HG03460 (cell line): ENCODE measurements at regions not wholly inside any gene's neighbourhood (a gene's known extent, or its start where the extent isn't known, plus 50 kb on each side); places are given as distances from the start of the nearest gene placed in this dataset.
"Not testable (repeated sequence)": the region's sequence is repeated elsewhere in the genome, so short reads cannot be mapped to it uniquely, and the experiment has no call there.

Source experiments
- ATAC-seq: cut with Tn5 transposase; IDR thresholded peaks from one replicate; pipeline ENCODE4 v1.9.1; 2021; ENCODE audit not compliant: unreplicated experiment

- no peak for ATAC-seq
These were observed 335.3 kb downstream of the FGFR2 start for GRCh38 chr10:121262774-121263430.

DNA sequence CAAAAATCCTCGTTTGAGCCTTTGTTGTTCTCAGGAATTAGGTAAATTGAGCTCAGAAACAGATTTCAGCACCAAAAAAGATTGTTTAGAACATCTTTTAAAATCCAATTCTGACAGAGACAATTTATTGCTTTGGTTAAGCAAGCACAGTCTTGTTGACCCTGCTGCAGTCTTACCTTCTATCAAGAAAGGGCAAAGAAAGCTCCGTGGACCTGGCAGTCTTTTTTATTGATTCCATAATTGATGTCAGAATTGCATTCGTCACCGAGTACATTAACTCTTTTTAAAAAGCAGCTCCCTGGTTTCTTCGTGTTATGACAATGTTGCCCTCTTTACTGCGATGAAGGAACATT lies 334.8 kb downstream of the FGFR2 start:
- ATAC-seq: no peak

- no peak for ATAC-seq
These were observed 332.7 kb downstream of the FGFR2 start for GRCh38 chr10:121265360-121266123.

DNA sequence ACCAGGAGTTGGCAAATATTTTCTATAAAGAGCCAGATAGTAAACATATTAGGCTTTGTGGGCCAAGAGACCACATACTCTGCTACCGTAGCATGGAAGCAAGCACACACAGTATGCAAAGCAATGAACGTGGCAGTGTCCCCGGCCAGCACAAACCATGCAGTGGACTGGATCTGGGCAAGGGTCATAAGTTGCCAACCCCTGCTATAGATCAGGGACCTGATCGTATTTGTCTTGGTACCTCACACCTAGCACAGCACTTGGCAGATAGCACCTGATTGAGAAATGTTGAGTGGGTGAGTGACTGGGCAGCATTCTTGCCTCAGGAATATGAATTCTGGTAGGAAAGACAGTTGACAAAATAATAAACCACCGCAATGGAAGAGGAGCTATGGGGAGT lies 331.9 kb downstream of the FGFR2 start:
- no peak for ATAC-seq

DNA sequence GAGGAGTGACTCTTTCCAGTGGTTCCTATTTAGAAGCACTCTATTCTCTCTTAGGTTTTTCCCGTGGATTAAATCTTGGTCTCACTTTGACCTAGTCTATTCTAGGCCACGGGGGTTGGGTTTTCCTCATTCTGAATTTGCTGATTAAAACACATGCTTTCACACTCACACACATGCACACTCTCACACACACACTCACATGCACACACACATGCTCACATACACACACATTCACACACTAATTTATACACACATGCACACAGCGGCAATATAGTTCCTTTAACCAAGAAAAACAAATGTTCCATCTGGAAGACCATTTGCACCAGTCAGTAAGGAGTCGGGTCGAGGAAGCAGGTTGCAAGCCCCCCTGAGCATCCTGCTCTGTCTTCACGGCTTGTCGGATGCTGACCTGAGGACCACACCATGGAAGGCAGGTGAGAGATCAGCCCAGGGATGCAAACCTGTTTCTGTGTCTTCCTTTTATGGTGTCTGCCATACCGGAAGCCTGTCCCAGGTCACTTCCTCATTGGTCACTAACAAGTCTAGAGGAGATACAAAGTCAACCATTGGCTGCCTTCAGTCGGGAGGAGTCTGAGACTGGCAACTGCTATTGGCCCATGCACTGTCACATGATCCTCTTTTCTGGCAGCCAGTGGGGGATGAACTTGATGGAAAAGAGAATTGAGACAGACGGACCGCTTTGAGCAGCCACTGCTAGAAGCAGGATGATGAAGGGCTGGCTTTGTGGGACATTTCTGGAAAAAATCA lies 330.8 kb downstream of the FGFR2 start:
- ATAC-seq: no peak

- no peak for ATAC-seq
These were observed 329.9 kb downstream of the FGFR2 start for GRCh38 chr10:121268363-121268762.

GRCh38 chr10:121268863-121269432 lies 329.3 kb downstream of the FGFR2 start:
- no peak for ATAC-seq

GRCh38 chr10:121270906-121271305 lies 327.3 kb downstream of the FGFR2 start:
- ATAC-seq: no peak

DNA sequence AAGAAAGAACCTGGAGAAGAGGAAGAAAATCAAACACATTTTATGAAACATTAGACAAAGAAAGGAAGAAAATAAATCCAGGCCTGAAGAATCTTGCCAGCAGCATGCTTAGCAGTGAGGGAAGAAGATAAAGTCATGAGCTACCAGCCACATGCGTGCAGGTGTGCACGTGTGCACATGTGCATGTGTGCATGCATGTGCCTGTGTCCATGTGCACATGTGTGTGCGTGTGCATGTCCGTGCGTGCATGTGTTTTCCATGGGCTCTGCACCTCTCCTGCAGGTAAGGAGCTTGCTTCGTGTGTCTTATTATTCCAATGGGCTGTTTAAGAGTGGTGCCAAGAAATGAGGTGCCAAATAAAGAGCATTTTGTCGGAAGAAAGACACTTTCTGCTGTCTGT lies 322.2 kb downstream of the FGFR2 start:
- ATAC-seq: no peak

GRCh38 chr10:121276822-121277221 lies 321.4 kb downstream of the FGFR2 start:
- ATAC-seq: no peak

DNA sequence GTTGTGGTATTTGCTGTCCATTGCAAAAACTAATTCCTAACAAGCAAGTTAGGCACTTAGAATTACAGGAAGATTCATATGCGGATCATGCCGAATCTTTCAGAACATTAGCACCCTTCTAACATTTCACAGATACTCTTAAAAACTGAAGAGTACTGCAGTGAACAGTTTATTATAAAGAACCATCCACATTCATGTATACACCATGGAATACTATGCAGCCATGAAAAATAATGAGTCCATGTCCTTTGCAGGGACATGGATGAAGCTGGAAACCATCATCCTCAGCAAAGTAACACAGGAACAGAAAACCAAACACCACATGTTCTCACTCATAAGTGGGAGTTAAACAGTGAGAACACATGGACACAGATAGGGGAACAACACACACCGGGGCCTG lies 319.9 kb downstream of the FGFR2 start:
- ATAC-seq: not testable (repeated sequence)

GRCh38 chr10:121281576-121281975 lies 316.7 kb downstream of the FGFR2 start:
- no peak for ATAC-seq

DNA sequence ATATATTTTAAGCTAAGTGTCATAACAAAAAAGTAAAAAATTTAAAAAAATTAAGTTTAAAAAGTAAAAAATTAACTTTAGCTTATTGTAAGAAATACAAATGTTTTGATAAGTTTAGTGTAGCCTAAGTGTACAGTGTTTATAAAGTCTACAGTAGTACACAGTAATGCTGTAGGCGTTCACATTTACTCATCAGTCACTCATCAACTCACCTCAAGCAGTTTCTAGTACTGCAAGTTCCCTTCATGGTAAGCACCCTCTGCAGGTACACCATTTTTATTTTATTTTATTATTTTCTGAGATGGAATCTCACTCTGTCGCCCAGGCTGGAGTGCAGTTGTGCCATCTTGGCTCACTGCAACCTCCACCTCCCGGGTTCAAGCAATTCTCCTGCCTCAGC lies 316.0 kb downstream of the FGFR2 start:
- no peak for ATAC-seq

GRCh38 chr10:121282797-121283515 lies 315.3 kb downstream of the FGFR2 start:
- ATAC-seq: no peak

- no peak for ATAC-seq
These were observed 313.3 kb downstream of the FGFR2 start for GRCh38 chr10:121284936-121285335.

GRCh38 chr10:121285406-121286196 lies 312.6 kb downstream of the FGFR2 start:
- no peak for ATAC-seq

- no peak for ATAC-seq
These were observed 310.2 kb downstream of the FGFR2 start for GRCh38 chr10:121288011-121288410.

DNA sequence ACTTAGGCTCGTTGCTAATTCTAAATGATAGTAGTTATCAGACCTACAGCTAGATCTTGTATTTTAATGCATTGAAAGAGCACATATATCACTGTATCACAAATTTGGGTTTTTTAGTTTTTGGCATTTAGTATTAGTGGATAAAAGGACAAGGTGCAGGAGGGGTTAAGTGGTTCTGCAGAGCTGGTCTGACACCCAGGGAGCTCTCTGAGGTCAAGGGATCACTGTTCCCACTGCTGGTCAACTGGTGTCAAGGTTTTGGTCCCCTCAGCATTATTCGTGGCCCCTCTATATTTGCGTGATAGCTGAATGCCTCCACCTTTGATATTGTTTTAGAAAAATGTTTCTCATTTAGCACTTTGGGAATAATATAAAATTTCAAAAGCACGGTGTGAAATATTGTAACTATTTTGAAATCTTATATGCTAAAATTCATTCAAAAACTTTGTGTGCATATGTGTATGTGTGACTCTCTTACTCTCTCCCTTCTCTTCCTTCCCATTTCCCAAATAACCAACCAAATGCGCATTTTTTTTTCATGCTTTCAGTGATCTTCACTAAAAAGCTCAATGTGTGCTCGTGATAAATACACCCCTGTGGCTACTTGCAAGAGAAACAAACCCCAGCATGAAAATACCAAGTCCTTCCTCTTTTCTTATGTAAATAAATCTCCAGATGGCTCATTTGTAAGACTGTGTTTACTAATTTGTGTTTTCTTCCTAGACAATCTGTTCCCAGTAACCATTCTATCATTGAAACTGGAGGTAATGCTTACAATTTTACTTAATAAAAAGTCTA lies 309.2 kb downstream of the FGFR2 start:
- no peak for ATAC-seq

DNA sequence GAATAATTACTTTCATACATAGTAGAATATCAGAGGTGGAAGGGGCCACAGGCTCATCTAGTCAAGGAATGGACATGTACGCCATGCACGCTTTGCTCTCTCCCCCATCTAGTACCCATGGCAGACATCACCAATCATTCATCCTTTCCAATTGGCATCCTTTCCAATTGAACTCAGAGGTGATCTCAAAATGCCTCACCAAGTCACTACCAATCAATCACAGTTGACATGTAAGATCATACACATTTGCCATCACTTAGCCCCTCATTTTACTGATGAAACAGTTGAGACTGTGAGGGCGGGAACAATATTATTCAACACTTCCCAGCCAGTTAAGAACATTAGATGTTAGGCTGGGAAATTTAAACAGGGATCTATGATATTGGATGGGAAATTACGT lies 308.4 kb downstream of the FGFR2 start:
- no peak for ATAC-seq
